Brain microvascular endothelial cell (primary cell): ENCODE measurements at regions not wholly inside any gene's neighbourhood (a gene's known extent, or its start where the extent isn't known, plus 50 kb on each side); places are given as distances from the start of the nearest gene placed in this dataset.

Source experiments
- DNase-seq: peaks from one replicate; pipeline ENCODE4 v3.0.0-alpha.2; 2020
- H3K27ac ChIP-seq: fragments of 250-450 bp; sonication (Bioruptor Pico); 2 replicates; pipeline ENCODE4 v1.5.1; 2020; ENCODE audit warnings: mild to moderate bottlenecking, moderate library complexity
- H3K27me3 ChIP-seq: fragments of 250-450 bp; sonication (Bioruptor Pico); replicated peaks from 2 replicates; pipeline ENCODE4 v1.5.1; 2020; ENCODE audit warnings: mild to moderate bottlenecking
- H3K36me3 ChIP-seq: fragments of 250-450 bp; sonication (Bioruptor Pico); replicated peaks from 2 replicates; pipeline ENCODE4 v1.5.1; 2020; ENCODE audit warnings: mild to moderate bottlenecking
- H3K4me3 ChIP-seq: 2 replicates; pipeline ENCODE4 v1.5.1; 2011; ENCODE audit warnings: low read depth, mild to moderate bottlenecking, control low read depth, low read length, moderate library complexity
- in situ Hi-C: cut with HindIII; loops from 2 replicates; pipeline ENCODE4 v1.10.0; 2017; ENCODE audit warnings: low sequenced_read_pairs, low pct_ligation_motif_present
- TF ChIP-seq, protein P1 (sequence below): IDR thresholded peaks from 2 replicates; pipeline ENCODE4 v1.5.1; 2011; ENCODE audit warnings: low read depth, mild to moderate bottlenecking, moderate library complexity, low read length, control low read depth, inconsistent platforms; ENCODE audit errors: missing control alignments

DNA sequence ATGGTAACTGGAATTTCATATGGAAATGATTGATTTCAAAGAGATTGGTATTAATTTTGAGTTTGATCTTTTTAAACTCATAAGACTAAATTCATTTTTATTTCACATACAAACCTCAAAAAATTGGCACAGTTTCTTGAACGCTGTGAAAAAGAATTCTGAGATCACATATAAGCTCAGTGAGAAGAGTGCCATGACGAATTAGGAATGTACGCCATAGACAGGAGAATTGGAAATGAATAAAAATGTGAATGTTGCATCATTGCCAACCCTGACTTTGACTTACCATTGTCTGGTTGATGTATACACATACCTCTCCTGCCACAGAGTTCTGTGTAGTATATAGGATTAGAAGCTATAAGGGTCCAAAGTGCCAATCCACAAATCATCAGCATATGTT is 290.4 kb upstream of the ZC3H15 start:
- no peak for DNase-seq
- Histone ChIP-seq H3K36me3 (no peaks in the 10 kb centered on the region), H3K27me3 (no peaks in the 10 kb centered on the region), H3K4me3 (no peak overlapping the region), H3K27ac (no peak overlapping the region)
- TF ChIP-seq, protein P1, sequence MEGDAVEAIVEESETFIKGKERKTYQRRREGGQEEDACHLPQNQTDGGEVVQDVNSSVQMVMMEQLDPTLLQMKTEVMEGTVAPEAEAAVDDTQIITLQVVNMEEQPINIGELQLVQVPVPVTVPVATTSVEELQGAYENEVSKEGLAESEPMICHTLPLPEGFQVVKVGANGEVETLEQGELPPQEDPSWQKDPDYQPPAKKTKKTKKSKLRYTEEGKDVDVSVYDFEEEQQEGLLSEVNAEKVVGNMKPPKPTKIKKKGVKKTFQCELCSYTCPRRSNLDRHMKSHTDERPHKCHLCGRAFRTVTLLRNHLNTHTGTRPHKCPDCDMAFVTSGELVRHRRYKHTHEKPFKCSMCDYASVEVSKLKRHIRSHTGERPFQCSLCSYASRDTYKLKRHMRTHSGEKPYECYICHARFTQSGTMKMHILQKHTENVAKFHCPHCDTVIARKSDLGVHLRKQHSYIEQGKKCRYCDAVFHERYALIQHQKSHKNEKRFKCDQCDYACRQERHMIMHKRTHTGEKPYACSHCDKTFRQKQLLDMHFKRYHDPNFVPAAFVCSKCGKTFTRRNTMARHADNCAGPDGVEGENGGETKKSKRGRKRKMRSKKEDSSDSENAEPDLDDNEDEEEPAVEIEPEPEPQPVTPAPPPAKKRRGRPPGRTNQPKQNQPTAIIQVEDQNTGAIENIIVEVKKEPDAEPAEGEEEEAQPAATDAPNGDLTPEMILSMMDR = no peak
- in situ Hi-C loops = no loop called here

DNA sequence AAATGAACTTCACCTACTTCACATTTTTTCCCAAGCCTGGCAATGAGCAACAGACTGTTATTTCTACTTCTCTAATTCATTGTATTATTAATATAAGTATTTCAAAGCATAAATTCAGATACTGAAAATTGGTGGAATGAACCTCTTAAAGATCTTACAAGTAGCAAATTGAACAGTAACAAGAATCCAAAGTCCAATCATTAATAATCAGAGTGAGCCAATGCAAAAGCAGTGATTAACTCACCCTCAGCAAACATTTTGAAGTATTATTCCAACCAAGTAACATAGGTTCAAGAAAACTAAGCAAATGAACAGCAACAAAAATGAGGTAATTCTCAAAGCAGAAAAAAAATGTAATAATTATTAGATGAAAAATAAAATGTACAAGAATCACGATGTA is 288.1 kb upstream of the ZC3H15 start:
- Histone ChIP-seq H3K27me3 (no peaks in the 10 kb centered on the region), H3K27ac (no peak overlapping the region), H3K36me3 (no peaks in the 10 kb centered on the region), H3K4me3 (no peak overlapping the region)
- DNase-seq = no peak
- TF ChIP-seq, protein P1 = no peak
- in situ Hi-C loops = no loop called here

DNA sequence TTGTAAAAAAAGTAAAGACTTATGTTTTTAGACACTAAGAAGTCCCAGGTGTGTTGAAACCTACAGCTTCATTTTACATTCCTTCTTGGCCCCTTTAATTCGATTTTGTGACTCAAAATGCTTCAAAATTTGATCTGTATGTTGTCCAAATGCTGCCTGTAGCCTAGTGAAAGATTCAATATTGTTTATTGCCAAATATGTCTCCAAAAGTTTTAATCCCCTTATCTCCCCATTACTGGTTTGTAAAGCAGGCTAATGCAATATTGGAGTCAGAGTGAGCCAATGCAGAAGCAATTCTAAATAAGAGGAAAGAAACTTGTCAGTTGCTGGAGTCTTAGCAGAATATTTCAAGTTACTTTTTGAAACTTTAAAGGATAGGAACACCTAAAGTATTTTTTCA is 287.0 kb upstream of the ZC3H15 start:
- H3K4me3 ChIP-seq = no peak overlapping the region
- TF ChIP-seq, protein P1 = no peak
- DNase-seq = no peak
- in situ Hi-C loops = no loop called here
- no peaks in the 10 kb centered on the region for H3K36me3 ChIP-seq
- H3K27me3 ChIP-seq = no peaks in the 10 kb centered on the region
- H3K27ac ChIP-seq = no peak overlapping the region

DNA sequence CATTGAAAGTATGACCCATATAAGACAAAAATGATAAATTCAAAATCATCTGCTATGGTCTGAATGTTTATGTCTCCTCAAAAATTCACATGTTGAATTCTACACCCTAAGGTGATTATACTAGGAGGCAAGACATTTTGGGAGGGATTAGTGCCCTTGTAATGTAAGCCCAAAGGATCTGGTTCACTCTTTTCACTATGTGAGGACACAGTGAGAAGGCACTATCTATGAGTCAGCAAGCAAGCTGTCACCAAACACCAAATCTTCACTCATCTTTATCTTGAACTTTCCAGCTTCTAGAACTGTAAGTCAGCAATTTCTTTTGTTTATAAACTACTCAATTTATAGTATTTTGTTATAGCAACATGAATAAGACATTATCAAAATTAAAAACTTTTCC is 284.7 kb upstream of the ZC3H15 start:
- in situ Hi-C loops = no loop called here
- no peak for DNase-seq
- TF ChIP-seq, protein P1 = no peak
- Histone ChIP-seq H3K36me3 (no peaks in the 10 kb centered on the region), H3K27ac (no peak overlapping the region), H3K4me3 (no peak overlapping the region), H3K27me3 (no peaks in the 10 kb centered on the region)

DNA sequence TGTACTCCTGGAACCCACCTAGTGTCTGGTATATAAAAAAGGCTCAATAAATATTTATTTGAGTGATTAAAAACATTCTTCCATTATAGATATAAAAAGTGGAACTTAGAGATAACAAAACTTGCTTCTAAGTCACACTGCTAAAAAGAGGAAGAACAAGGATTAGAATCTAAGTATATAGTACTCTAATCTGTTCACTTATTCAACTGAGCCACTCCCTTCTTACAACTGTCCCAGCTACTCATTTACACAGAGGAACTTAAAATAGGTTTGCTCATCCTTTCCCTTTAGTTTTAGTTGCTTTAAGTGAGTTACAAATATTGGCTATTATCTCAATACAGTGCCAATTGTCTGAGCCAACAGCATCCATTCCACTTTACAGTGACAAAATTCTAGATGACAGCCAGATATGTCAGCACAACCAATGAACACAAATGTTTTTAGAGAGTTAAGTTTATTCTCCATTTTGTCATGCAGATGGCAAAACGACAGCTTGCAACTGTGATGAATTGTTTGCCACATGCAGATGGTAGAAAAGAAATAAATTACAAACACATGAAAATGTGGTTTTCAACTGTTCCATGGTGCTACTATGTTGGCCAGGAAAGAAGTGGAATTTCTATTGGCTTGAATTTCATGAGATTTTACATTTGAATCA is 280.7 kb upstream of the ZC3H15 start:
- TF ChIP-seq, protein P1 = no peak
- Histone ChIP-seq H3K36me3 (no peaks in the 10 kb centered on the region), H3K4me3 (no peak overlapping the region), H3K27ac (no peak overlapping the region), H3K27me3 (no peaks in the 10 kb centered on the region)
- no peak for DNase-seq
- in situ Hi-C loops = no loop called here

DNA sequence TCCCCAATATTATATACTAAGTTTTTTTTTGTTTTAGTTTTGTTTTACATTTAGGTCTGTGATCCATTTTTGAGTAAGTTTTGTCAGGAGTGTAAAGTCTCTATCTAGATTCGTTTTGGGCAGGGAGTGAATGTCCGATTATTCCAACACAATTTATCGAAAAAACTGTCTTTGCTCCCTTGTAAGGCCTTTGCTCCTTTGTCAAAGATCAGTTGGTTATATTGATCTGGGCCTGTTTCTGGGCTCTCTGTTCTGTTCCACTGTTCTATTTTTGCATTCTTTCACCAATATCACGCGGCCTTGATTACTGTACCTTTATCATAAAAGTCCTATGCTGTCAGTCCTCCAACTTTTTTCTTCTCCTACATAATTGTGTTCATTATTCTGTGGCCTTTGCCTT is 276.5 kb upstream of the ZC3H15 start:
- no peak for DNase-seq
- Histone ChIP-seq H3K27me3 (no peaks in the 10 kb centered on the region), H3K27ac (no peak overlapping the region), H3K4me3 (no peak overlapping the region), H3K36me3 (no peaks in the 10 kb centered on the region)
- in situ Hi-C loops = no loop called here
- TF ChIP-seq, protein P1 = no peak
